ENCODE measurements at regions not wholly inside any gene's neighbourhood (a gene's known extent, or its start where the extent isn't known, plus 50 kb on each side); places are given as distances from the start of the nearest gene placed in this dataset.

DNA sequence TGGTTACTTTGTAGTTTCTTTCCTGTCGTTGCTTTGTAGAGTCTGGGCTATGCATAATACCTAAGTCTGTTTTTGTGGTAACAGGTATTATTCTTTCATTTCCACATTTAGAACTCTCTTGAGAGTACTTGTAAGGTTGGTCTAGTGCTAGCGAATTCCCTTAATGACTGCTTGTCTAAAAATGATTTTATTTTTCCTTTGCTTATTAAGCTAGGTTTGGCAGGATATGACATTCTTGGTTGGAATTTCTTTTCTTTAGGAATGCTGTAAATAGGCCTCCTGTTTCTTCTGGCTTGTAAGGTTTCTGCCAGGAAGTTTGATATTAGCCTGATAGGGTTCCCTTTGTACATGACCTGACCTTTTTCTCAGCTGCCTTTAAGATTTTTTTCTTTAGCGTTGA is 70.1 kb upstream of the SGO1 start:
- Mint-ChIP-seq H3K9me3 (peaks cover 5% of the 10 kb centered on the region), H3K27me3 (ENCODE audit: low read depth) (no peaks in the 10 kb centered on the region), H3K36me3 (ENCODE audit: low read depth) (no peaks in the 10 kb centered on the region), H3K27ac (no peak overlapping the region), H3K4me1 (no peaks in the 10 kb centered on the region), H3K4me3 (no peak overlapping the region)
- TF ChIP-seq, protein P1, sequence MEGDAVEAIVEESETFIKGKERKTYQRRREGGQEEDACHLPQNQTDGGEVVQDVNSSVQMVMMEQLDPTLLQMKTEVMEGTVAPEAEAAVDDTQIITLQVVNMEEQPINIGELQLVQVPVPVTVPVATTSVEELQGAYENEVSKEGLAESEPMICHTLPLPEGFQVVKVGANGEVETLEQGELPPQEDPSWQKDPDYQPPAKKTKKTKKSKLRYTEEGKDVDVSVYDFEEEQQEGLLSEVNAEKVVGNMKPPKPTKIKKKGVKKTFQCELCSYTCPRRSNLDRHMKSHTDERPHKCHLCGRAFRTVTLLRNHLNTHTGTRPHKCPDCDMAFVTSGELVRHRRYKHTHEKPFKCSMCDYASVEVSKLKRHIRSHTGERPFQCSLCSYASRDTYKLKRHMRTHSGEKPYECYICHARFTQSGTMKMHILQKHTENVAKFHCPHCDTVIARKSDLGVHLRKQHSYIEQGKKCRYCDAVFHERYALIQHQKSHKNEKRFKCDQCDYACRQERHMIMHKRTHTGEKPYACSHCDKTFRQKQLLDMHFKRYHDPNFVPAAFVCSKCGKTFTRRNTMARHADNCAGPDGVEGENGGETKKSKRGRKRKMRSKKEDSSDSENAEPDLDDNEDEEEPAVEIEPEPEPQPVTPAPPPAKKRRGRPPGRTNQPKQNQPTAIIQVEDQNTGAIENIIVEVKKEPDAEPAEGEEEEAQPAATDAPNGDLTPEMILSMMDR (IDR thresholded peaks at IDR 0.05; ENCODE audit: unreplicated experiment in 3 of 3) = no peak

DNA sequence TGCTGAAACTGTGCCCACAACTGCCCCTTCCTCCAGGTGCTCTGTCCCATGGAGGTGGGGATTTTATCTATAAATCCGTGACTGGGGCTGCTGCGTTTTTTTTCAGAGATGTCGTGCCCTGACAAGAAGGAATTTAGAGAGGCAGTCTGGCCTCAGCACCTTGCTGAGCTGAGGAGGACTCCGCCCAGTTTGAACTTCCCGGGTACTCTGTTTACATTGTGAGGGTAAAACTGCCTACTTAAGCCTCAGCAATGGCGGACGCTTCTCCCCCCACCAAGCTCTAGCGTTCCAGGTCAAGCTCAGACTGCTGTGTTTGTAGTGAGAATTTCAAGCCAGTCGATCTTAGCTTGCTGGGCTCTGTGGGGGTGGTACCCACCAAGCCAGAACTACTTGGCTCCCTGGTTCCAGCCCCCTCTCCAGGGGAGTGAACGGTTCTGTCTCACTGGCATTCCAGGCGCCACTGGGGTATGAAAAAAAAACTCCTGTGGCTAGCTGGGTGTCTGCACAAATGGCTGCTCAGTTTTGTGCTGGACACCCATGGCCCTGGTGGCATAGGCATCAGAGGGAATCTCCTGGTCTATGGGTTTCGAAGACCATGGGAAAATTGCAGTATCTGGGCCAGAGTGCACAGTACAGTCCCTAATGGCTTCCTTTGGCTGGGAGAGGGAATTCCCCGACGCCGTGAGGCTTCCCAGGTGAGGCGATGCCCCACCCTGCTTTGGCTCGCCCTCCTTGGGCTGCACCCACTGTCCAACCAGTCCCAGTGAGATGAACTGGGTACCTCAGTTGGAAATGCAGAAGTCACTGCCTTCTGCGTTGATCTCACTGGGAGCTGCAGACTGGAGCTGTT is 68.5 kb upstream of the SGO1 start:
- TF ChIP-seq, protein P1 (IDR thresholded peaks at IDR 0.05; ENCODE audit: unreplicated experiment in 3 of 3) = no peak
- H3K4me3 Mint-ChIP-seq = no peak overlapping the region
- no peaks in the 10 kb centered on the region for H3K4me1 Mint-ChIP-seq
- H3K36me3 Mint-ChIP-seq (ENCODE audit: low read depth) = no peaks in the 10 kb centered on the region
- H3K9me3 Mint-ChIP-seq = peaks cover 5% of the 10 kb centered on the region
- H3K27ac Mint-ChIP-seq = no peak overlapping the region
- H3K27me3 Mint-ChIP-seq (ENCODE audit: low read depth) = no peaks in the 10 kb centered on the region

DNA sequence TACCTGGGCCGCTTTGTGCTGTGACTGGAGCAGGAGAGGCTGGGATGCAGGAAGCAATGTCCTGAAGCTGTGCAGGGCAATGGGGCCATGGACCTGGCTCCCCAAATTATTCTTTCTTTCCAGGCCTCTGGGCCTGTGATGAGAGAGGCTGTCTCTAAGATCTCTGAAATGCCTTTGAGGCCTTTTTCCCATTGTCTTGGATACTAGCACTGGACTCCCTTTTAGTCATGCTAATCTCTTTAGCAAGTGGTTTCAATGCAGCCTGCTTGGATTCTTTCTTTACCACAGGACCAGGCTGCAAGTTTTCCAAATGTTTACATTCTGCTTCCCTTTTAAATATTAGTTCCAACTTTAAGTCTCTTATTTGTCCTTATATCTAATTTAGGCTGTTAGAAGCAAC is 64.8 kb upstream of the SGO1 start:
- Mint-ChIP-seq H3K9me3 (peaks cover 11% of the 10 kb centered on the region), H3K27ac (no peak overlapping the region), H3K4me3 (no peak overlapping the region), H3K4me1 (no peaks in the 10 kb centered on the region), H3K36me3 (ENCODE audit: low read depth) (no peaks in the 10 kb centered on the region), H3K27me3 (ENCODE audit: low read depth) (no peaks in the 10 kb centered on the region)
- TF ChIP-seq, protein P1 (IDR thresholded peaks at IDR 0.05; ENCODE audit: unreplicated experiment in 3 of 3) = no peak

DNA sequence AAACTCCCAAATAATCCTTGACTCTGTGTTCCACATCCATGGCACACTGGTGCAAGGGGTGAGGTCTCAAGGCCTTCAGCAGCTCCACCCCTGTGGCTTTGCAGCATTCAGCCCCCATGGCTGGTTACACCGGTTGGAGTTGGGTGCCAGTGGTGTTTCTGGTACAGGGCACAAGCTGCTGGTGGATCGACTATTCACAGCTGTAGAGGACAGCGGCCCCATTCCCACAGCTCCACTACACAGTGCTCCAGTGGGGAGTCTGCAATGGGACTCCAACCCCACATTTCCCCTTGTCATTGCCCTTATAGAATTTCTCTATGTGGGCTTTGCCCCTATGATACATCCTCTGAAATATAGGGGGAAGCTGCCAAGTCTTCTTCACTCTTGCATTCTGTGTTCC is 64.3 kb upstream of the SGO1 start:
- Mint-ChIP-seq H3K36me3 (ENCODE audit: low read depth) (no peaks in the 10 kb centered on the region), H3K4me3 (no peak overlapping the region), H3K9me3 (peaks cover 12% of the 10 kb centered on the region), H3K27me3 (ENCODE audit: low read depth) (no peaks in the 10 kb centered on the region), H3K27ac (no peak overlapping the region), H3K4me1 (no peaks in the 10 kb centered on the region)
- TF ChIP-seq, protein P1 (IDR thresholded peaks at IDR 0.05; ENCODE audit: unreplicated experiment in 3 of 3) = no peak

DNA sequence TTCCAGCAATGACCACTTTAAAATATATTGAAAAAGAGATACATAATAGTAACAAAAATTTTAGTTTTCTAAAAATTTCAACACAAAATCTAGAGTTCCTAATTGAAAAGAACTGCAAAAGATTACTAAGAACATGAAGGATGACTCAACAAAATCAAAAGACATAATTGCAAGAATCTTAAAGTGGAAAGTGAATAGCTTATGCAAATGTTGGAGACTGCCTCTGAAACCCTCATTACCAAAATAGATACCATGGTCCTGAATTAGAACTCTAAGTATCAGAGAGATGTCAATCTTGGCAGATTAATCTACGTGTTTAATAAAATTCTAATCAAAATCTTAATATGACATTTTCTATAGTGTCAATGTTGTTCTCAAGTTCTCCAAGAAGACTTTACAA is 60.7 kb upstream of the SGO1 start:
- no peaks in the 10 kb centered on the region for H3K36me3 Mint-ChIP-seq (ENCODE audit: low read depth)
- peaks cover 20% of the 10 kb centered on the region for H3K9me3 Mint-ChIP-seq
- H3K4me1 Mint-ChIP-seq = no peaks in the 10 kb centered on the region
- TF ChIP-seq, protein P1 (IDR thresholded peaks at IDR 0.05; ENCODE audit: unreplicated experiment in 3 of 3) = no peak
- H3K27me3 Mint-ChIP-seq (ENCODE audit: low read depth) = no peaks in the 10 kb centered on the region
- no peak overlapping the region for H3K4me3 Mint-ChIP-seq
- no peak overlapping the region for H3K27ac Mint-ChIP-seq

DNA sequence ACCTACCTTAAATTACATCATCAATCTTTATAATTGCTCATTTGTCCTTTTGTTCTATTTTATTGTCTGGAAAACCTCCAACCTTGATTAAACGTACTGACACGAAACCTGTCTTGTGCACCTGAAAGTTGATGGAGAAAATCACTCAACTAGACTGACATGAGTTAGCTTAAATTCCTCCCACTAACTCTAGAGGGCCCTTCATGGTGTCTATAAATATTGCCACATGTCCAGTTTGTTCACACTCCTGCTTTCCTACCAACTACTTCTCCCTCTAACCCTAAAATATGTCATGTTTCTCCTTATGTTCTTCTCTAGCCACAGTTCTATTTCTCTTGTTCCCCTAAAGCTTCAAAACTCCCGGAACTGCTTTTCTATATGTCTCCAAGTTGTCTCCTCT is 59.8 kb upstream of the SGO1 start:
- H3K4me3 Mint-ChIP-seq = no peak overlapping the region
- no peaks in the 10 kb centered on the region for H3K36me3 Mint-ChIP-seq (ENCODE audit: low read depth)
- no peak overlapping the region for H3K27ac Mint-ChIP-seq
- H3K4me1 Mint-ChIP-seq = no peaks in the 10 kb centered on the region
- peaks cover 20% of the 10 kb centered on the region for H3K9me3 Mint-ChIP-seq
- TF ChIP-seq, protein P1 (IDR thresholded peaks at IDR 0.05; ENCODE audit: unreplicated experiment in 3 of 3) = no peak
- no peaks in the 10 kb centered on the region for H3K27me3 Mint-ChIP-seq (ENCODE audit: low read depth)

All from nephron (organoid).